Natural killer cell (primary cell): ENCODE measurements at regions not wholly inside any gene's neighbourhood (a gene's known extent, or its start where the extent isn't known, plus 50 kb on each side); places are given as distances from the start of the nearest gene placed in this dataset.

Experiments
- ATAC-seq, 3 donors: fragments of 150-1000 bp in 2 of 3; fragments of 200-7000 bp in 1 of 3; cut with Tn5 transposase; 1 replicate in 1 of 3; 2 replicates in 2 of 3; pipeline ENCODE4 v1.10.0; 2021; ENCODE audit warnings: mild to moderate bottlenecking in 2 of 3, moderate library complexity in 2 of 3
- DNase-seq, 2 donors: peaks; one replicate each; pipeline versions ENCODE4 v3.0.0 to v3.0.0-alpha.2; 2013 to 2021; ENCODE audit warnings: mixed read lengths in 1 of 2
- H3K27ac ChIP-seq: one replicate; pipeline ENCODE4 v1.5.1; 2013; ENCODE audit warnings: mild to moderate bottlenecking, low read length
- H3K27me3 ChIP-seq: one replicate; pipeline ENCODE4 v1.6.1; 2013; ENCODE audit warnings: low read length; ENCODE audit not compliant: control insufficient read depth, insufficient read depth
- H3K36me3 ChIP-seq: one replicate; pipeline ENCODE4 v1.6.1; 2013; ENCODE audit warnings: low read length; ENCODE audit not compliant: control insufficient read depth, insufficient read depth
- H3K4me1 ChIP-seq: one replicate; pipeline ENCODE4 v1.6.1; 2013; ENCODE audit warnings: low read length; ENCODE audit not compliant: control insufficient read depth, insufficient read depth
- H3K4me3 ChIP-seq: one replicate; pipeline ENCODE4 v1.5.1; 2013; ENCODE audit warnings: low read length
- H3K9me3 ChIP-seq: one replicate; pipeline ENCODE4 v1.6.1; 2013; ENCODE audit warnings: low read length; ENCODE audit not compliant: control insufficient read depth, insufficient read depth
- H3K27ac Mint-ChIP-seq, 2 donors: one replicate each; pipeline ENCODE4 v1.8.0; 2022; ENCODE audit warnings: mild to moderate bottlenecking in 2 of 2, mixed read lengths in 2 of 2, moderate library complexity in 1 of 2
- H3K27me3 Mint-ChIP-seq, 2 donors: one replicate each; pipeline ENCODE4 v1.8.0; 2022; ENCODE audit warnings: low read depth in 2 of 2, mixed read lengths in 2 of 2
- H3K36me3 Mint-ChIP-seq: one replicate; pipeline ENCODE4 v1.8.0; 2022; ENCODE audit warnings: mixed read lengths
- H3K4me1 Mint-ChIP-seq, 2 donors: one replicate each; pipeline ENCODE4 v1.8.0; 2022; ENCODE audit warnings: mixed read lengths in 2 of 2
- H3K4me3 Mint-ChIP-seq: one replicate; pipeline ENCODE4 v1.8.0; 2022; ENCODE audit warnings: mild to moderate bottlenecking, moderate library complexity, mixed read lengths
- H3K9me3 Mint-ChIP-seq, 2 donors: one replicate each; pipeline ENCODE4 v1.8.0; 2022; ENCODE audit warnings: mixed read lengths in 2 of 2
- WGBS: methylation state at CpG from one replicate; pipeline ENCODE4 v1.1.7; 2013; ENCODE audit warnings: missing lambda C conversion rate; ENCODE audit not compliant: insufficient coverage; 5-methylcytosine and 5-hydroxymethylcytosine counted together
- intact Hi-C: fragments of 100-400 bp; cut with micrococcal nuclease; formaldehyde crosslinking; loops from one replicate; pipeline ENCODE4 v1.14.2; 2022
- TF ChIP-seq, protein P1 (sequence below): fragments of 200-600 bp; IDR thresholded peaks from one replicate; pipeline ENCODE4 v1.8.0; 2022; ENCODE audit warnings: antibody characterized with exemption

DNA sequence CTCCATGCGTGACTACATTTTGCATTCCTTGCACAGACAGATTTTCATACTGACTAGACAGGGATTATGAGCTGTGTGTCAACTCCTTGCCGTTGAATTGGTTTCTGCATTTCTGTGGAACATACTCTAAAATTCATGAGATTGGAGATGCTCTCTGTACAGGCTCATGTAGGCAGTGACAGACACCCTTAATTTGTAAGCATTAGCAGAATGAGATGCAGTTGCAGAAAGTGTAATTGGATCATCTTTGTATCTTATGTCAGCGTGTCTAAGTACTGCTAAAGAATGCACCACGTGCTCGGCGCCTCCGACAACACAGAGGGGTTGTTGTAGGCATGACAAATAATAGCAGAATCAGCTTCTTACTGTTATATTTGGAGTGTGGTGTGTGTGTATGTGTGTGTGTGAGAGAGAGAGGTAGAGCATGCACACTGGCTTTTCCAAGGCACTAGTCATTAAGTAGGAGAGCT is 212.4 kb downstream of the CMPK2 start:
- H3K36me3 Mint-ChIP-seq: no peaks in the 10 kb centered on the region
- Histone ChIP-seq H3K36me3 (no peaks in the 10 kb centered on the region), H3K9me3 (no peaks in the 10 kb centered on the region), H3K4me3 (no peak overlapping the region), H3K27me3 (no peaks in the 10 kb centered on the region), H3K27ac (no peak overlapping the region), H3K4me1 (no peaks in the 10 kb centered on the region)
- ATAC-seq (no peak), DNase-seq (no peak)
- intact Hi-C loops: no loop called here
- no peak overlapping the region for H3K4me3 Mint-ChIP-seq
- peaks cover 0 to 2% of the 10 kb centered on the region in 2 donors for H3K9me3 Mint-ChIP-seq
- TF ChIP-seq, protein P1, sequence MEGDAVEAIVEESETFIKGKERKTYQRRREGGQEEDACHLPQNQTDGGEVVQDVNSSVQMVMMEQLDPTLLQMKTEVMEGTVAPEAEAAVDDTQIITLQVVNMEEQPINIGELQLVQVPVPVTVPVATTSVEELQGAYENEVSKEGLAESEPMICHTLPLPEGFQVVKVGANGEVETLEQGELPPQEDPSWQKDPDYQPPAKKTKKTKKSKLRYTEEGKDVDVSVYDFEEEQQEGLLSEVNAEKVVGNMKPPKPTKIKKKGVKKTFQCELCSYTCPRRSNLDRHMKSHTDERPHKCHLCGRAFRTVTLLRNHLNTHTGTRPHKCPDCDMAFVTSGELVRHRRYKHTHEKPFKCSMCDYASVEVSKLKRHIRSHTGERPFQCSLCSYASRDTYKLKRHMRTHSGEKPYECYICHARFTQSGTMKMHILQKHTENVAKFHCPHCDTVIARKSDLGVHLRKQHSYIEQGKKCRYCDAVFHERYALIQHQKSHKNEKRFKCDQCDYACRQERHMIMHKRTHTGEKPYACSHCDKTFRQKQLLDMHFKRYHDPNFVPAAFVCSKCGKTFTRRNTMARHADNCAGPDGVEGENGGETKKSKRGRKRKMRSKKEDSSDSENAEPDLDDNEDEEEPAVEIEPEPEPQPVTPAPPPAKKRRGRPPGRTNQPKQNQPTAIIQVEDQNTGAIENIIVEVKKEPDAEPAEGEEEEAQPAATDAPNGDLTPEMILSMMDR: no peak
- peaks cover 0 to 2% of the 10 kb centered on the region in 2 donors for H3K27me3 Mint-ChIP-seq
- H3K4me1 Mint-ChIP-seq: no peaks in the 10 kb centered on the region
- WGBS: 95% methylated on average over 7 of the region's 7 CpGs
- no peak overlapping the region for H3K27ac Mint-ChIP-seq

DNA sequence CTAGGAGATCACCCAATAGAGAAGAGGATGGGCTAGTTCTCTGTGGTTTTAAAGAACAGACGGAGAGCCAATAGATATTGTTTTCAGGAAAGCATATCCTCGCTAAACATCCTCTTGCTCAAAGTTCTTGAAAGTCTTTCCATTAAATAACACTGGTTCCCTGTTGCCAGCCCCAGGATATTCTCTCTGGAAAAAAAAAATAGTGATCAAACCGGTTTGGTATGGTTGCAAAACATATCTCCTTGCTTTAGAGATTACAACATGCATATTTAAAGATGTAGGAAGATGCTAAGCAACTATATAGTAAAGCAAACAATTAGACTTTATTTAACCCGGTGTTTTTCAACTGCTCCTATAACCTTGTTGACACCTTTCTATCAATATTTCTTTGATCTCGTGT is 211.4 kb downstream of the CMPK2 start:
- no peaks in the 10 kb centered on the region for H3K27me3 ChIP-seq
- TF ChIP-seq, protein P1: no peak
- WGBS: 77% methylated on average over 4 of the region's 5 CpGs
- Mint-ChIP-seq H3K4me1 (no peaks in the 10 kb centered on the region), H3K4me3 (no peak overlapping the region), H3K9me3 (peaks cover 0 to 2% of the 10 kb centered on the region in 2 donors), H3K36me3 (no peaks in the 10 kb centered on the region), H3K27me3 (peaks cover 0 to 2% of the 10 kb centered on the region in 2 donors), H3K27ac (no peak overlapping the region)
- H3K4me3 ChIP-seq: no peak overlapping the region
- ATAC-seq (no peak), DNase-seq (no peak)
- no peaks in the 10 kb centered on the region for H3K36me3 ChIP-seq
- H3K4me1 ChIP-seq: no peaks in the 10 kb centered on the region
- no peaks in the 10 kb centered on the region for H3K9me3 ChIP-seq
- intact Hi-C loops: no loop called here
- H3K27ac ChIP-seq: no peak overlapping the region

DNA sequence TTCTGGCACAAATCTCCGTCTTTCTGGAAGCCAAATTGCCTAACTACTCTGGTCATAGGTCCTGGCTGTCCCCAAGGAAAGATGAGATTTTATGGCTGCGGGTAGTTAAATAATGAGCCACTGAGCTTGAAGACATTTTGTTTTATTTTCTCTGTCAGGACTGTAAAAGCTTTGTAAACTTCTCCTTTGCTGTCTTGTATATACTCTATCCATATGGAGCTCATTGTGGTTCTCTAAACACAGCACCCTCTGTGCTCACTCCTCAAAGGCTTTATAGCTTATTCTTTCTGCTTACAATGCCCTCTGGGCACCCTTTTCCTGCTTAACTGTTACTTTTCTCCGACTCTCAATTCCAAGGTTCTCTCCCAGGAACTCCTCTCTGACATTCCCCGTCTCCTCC is 209.1 kb downstream of the CMPK2 start:
- Mint-ChIP-seq H3K4me1 (no peaks in the 10 kb centered on the region), H3K4me3 (no peak overlapping the region), H3K9me3 (peaks cover 0 to 2% of the 10 kb centered on the region in 2 donors), H3K27me3 (peaks cover 0 to 2% of the 10 kb centered on the region in 2 donors), H3K27ac (no peak overlapping the region), H3K36me3 (no peaks in the 10 kb centered on the region)
- no peak for ATAC-seq
- Histone ChIP-seq H3K27ac (no peak overlapping the region), H3K36me3 (no peaks in the 10 kb centered on the region), H3K4me1 (no peaks in the 10 kb centered on the region), H3K9me3 (no peaks in the 10 kb centered on the region), H3K4me3 (no peak overlapping the region), H3K27me3 (no peaks in the 10 kb centered on the region)
- whole genome bisulfite sequencing: 76% methylated on average over 4 of the region's 4 CpGs
- TF ChIP-seq, protein P1: no peak
- intact Hi-C loops: no loop called here
- DNase-seq: no peak

DNA sequence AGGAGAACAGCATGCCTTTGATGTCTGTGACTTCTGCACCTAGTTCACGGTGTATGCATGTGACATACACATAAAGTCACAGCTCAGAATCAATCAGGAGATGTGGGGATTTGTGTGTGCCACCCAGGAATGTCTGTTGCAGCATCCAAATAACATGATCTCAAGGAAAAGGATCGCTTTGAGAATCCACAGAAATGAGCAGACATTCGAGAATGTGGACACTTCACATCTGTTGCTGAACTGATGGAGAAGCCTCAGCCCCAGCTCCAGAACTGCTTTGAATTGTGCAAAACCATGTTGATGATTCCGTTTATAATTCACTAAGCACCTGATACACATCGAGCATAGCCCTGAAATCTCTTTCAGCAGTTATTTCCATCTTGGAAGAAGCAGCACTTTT is 208.6 kb downstream of the CMPK2 start:
- intact Hi-C loops: no loop called here
- H3K9me3 ChIP-seq: no peaks in the 10 kb centered on the region
- TF ChIP-seq, protein P1: no peak
- Mint-ChIP-seq H3K4me1 (no peaks in the 10 kb centered on the region), H3K27ac (no peak overlapping the region), H3K9me3 (peaks cover 0 to 2% of the 10 kb centered on the region in 2 donors), H3K27me3 (peaks cover 0 to 2% of the 10 kb centered on the region in 2 donors), H3K4me3 (no peak overlapping the region), H3K36me3 (no peaks in the 10 kb centered on the region)
- H3K27ac ChIP-seq: no peak overlapping the region
- no peak for DNase-seq
- no peaks in the 10 kb centered on the region for H3K36me3 ChIP-seq
- H3K4me3 ChIP-seq: no peak overlapping the region
- H3K4me1 ChIP-seq: no peaks in the 10 kb centered on the region
- no peak for ATAC-seq
- WGBS: 79% methylated on average over 4 of the region's 5 CpGs
- no peaks in the 10 kb centered on the region for H3K27me3 ChIP-seq
